Activated T-cell treated with anti-CD3 and anti-CD28 coated beads, Interleukin-2, amount 50 U/mL, for 48 hours (primary cell): ENCODE measurements at regions not wholly inside any gene's neighbourhood (a gene's known extent, or its start where the extent isn't known, plus 50 kb on each side); places are given as distances from the start of the nearest gene placed in this dataset.
A peak's percentile ranks its signal among the peaks of the same experiment; 100 is the strongest.
"Not testable (repeated sequence)": the region's sequence is repeated elsewhere in the genome, so short reads cannot be mapped to it uniquely, and the experiment has no call there.

ENCODE experiments used
- DNase-seq, 2 experiments: peaks; one replicate each; pipeline ENCODE4 v3.0.0-alpha.2; 2020

DNA sequence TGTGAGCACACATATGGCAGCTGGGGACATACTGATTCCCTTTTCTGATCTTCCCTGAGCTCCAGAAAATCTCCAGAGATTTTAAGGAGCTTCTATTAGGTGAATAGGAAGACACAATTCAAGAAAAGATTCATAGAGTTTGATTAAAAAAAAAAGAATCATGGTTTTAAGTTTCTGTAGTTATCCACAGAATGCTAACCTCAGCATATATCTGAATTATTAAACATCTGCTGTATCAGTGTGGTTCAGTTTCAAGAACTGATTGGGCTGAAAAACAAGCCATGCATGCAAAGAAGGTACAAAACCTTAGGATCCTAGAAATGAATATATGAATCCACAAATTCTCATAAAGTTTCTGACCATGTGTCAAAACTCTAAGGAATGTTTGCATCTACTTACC lies 94.1 kb upstream of the ZNF438 start:
- no peak for DNase-seq

DNA sequence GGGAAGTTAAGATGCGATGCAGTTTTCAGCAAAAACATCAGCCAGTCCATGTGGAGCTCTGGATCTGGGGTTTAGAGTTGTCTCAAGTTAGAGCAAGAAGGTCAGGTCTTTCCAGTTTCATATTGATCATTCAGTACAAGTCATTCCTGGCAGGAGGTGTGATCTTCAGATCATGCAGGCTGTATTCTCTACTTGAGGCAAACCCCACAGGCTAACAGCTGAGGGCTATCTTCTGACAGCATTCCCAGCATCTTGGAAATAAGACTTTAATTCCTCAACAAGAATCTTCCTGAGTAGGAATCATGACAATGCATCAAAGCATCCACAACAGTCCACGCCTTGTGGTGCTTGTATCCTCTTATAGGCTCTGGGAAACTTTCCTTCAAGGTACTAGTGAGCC lies 94.9 kb upstream of the ZNF438 start:
- DNase-seq: no peak

- no peak for DNase-seq
These were observed 96.9 kb upstream of the ZNF438 start for GRCh38 chr10:31128536-31128935.

DNA sequence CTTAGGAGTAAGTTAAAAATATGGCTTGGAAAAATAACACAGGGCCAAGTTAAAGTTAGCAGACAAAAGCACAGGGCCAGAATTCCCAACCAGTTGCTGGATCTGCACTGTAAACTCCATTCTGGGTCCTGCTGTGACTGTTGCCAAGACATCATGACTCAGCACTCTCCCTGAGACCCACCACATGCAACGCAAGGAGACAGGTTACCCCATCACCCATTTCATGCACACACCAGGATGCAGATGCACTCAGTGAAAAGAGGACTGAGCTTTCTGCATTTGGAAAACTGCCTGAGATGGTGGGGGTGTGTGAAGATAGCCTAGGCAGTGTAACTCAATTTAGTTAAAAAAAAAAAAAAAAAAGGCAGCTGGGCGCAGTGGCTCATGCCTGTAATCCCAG lies 97.6 kb upstream of the ZNF438 start:
- DNase-seq: no peak

GRCh38 chr10:31129880-31130405 lies 98.3 kb upstream of the ZNF438 start:
- no peak for DNase-seq

DNA sequence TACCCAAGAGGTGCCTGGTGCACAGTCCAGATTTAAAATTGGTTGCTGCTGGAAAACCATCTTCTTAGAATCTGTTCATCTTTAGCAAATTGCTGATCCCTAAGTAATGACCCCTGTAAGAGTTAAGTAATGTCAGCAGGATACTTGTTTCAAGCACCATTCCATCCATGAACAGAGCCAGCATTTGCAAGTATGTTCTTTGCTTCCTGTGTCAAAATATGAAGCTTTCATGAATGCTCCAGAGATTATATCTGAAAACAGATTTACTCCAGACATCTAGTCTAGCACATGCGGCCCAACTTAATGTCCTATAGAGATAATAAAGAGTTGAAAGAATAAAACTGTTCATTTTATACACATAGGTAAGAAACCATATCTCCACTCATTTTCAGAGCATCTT lies 98.7 kb upstream of the ZNF438 start:
- DNase-seq: no peak

DNA sequence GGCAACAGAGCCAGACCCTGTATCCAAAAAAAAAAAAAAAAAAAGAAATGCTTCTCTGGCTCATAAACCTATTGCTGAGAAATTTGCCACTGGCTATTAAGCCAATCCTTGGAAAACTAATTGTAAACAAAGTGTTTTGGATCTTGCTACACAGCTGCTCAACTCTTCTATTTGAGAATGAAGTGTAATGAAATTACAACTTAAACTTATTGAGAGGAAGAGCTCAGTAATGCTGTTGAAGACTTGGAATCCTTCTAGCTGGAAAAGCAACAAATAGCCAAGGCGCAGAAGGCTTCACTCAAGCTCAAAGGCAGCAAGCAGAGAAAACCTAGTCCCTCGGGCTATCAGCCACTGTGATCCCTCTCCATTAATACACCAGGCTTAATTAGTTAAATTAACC lies 99.6 kb upstream of the ZNF438 start:
- DNase-seq: no peak

DNA sequence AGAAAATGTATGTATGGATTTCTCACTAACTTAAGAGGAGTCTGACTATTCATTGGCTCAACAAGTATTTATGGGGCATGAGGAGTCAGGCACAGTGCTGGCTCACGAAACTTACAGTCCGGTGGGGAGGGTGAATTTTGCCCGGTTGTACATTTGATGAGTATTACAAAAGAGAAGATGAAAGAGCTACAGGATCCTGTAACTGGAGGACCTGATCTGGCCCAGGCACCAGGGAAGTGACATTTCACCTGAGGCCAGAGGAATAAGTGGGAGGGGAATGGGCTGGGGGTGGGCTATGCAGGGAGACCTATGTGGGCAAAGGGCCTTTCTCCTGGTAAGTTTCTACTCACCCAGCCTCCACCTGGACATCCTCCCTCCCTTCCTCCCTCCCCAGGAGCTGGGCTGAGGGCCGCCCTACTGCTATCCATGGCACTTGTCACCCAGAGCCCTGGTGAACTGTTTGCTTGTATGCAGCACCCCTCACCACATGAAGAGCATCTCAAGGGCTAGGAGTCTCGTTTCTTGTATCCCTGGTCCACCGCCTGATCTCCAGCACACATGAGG lies 101.1 kb upstream of the ZNF438 start:
- DNase-seq: no peak

- no peak for DNase-seq
These were observed 101.7 kb upstream of the ZNF438 start for GRCh38 chr10:31133251-31133791.

DNA sequence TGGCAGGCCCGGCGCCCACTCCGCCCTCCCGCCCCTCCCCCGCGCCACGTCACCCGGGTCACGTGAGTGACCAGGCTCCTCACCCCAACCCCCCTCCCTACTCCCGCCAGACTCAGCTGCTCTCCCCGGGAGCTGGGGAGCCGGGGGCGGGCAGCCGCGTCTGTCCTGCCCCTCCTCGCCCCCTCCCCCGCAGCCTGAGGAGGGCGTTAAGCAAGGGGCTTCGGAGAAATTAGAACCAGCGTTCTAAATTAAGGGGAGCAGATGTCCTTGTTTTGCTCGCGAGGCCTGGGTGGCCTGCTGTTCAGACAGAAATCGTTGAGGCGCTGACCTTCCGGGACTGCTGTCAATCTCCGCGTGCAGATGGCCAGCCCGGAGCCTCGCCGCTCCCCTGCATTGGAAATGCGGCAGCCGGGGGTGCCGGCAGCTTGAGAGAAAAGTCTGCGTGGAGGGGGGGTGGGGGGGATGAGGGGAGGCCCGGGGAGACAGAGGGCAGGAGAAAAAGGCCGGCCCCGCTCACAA lies 102.2 kb upstream of the ZNF438 start:
- DNase-seq: peak; percentile 77 to 79

GRCh38 chr10:31134311-31134952 lies 102.8 kb upstream of the ZNF438 start:
- peak; percentile 43 to 56 for DNase-seq

- no peak for DNase-seq
These were observed 103.5 kb upstream of the ZNF438 start for GRCh38 chr10:31135171-31135570.

GRCh38 chr10:31135791-31136190 lies 104.1 kb upstream of the ZNF438 start:
- not testable (repeated sequence) for DNase-seq

GRCh38 chr10:31136386-31136785 lies 104.7 kb upstream of the ZNF438 start:
- no peak for DNase-seq

GRCh38 chr10:31136930-31137885 lies 105.5 kb upstream of the ZNF438 start:
- no peak for DNase-seq

GRCh38 chr10:31138026-31138553 lies 106.4 kb upstream of the ZNF438 start:
- DNase-seq: no peak

- no peak for DNase-seq
These were observed 107.8 kb upstream of the ZNF438 start for GRCh38 chr10:31139497-31139896.

GRCh38 chr10:31140716-31141115 lies 109.1 kb upstream of the ZNF438 start:
- no peak for DNase-seq

GRCh38 chr10:31142026-31142425 lies 110.4 kb upstream of the ZNF438 start:
- DNase-seq: no peak

DNA sequence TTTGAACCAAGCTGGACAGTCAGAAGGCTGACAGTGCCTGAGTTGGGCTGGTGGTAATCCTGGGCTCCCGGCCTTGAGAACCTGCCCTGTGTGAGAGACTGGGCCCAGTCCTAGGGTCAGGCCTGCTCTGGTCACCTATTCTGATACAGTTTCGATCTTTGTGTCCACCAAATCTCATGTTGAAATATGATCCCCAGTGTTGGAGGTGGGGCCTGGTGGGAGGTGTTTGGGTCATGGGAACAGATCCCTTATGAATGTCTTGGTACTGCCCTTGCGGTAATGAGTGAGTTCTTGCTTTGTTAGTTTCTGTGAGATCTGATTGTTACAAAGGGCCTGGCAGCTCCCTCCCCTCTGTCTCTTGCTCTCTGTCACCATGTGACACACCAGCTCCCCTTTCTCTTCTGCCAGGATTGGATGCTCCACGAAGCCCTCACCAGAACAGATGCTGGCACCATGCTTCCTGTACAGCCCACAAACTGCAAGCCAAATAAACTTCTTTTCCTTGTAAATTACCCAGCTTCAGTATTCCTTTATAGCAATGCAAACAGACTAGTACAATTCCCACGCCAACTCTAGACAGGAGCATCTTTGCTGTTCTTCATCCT lies 111.8 kb upstream of the ZNF438 start:
- DNase-seq: no peak

DNA sequence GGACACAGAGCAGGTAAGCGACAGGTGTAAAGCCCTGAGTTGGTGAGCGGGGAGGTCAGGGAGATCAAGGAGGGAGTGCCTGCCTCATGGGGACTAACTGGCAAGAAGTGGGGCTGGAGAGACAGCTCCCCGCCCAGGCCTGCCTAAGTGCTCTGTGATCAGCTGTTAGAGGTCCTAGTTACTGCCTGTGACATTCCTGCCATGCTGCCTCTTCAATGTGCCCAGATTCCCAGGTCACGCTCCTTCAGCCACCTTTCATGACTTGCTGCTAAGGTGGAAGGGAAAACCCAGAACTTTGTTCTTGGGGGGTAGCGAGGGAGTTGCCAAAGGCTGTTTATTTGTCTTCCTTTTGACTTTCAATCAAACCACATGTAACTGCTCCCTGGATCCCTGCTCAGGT lies 114.3 kb upstream of the ZNF438 start:
- DNase-seq: no peak

GRCh38 chr10:31146491-31147209 lies 115.0 kb upstream of the ZNF438 start:
- DNase-seq: peak; percentile 41 to 49
